Neural cell (in vitro differentiated cells): ENCODE measurements at regions not wholly inside any gene's neighbourhood (a gene's known extent, or its start where the extent isn't known, plus 50 kb on each side); places are given as distances from the start of the nearest gene placed in this dataset.

Experiments used
- H2AFZ ChIP-seq: fragments of 200-600, 300-800 bp; sonication (generic), shearing (Covaris generic); 2 replicates; pipeline ENCODE4 v1.6.0; 2014; ENCODE audit warnings: low read depth, mild to moderate bottlenecking, antibody characterized with exemption, low read length, moderate library complexity
- H3F3A ChIP-seq: fragments of 200-600 bp; shearing (Covaris generic); 2 replicates; pipeline ENCODE4 v1.6.1; 2016; ENCODE audit warnings: mild to moderate bottlenecking, moderate library complexity, mixed read lengths, antibody characterized with exemption, low read length; ENCODE audit not compliant: insufficient read depth, poor library complexity, severe bottlenecking
- H3K27ac ChIP-seq: fragments of 200-600, 300-800 bp; sonication (generic), shearing (Covaris generic); 2 replicates; pipeline ENCODE4 v1.5.1; 2014; ENCODE audit warnings: mild to moderate bottlenecking, low read length, moderate library complexity
- H3K27me3 ChIP-seq: fragments of 300-800, 200-600 bp; sonication (generic), shearing (Covaris generic); 2 replicates; pipeline ENCODE4 v1.6.0; 2014; ENCODE audit warnings: mild to moderate bottlenecking, low read depth, low read length, moderate library complexity; ENCODE audit not compliant: insufficient read depth
- H3K36me3 ChIP-seq: fragments of 300-800, 200-600 bp; sonication (generic), shearing (Covaris generic); 2 replicates; pipeline ENCODE4 v1.5.1; 2014; ENCODE audit warnings: mild to moderate bottlenecking, antibody characterized with exemption, low read length, moderate library complexity; ENCODE audit not compliant: insufficient read depth
- H3K4me2 ChIP-seq: fragments of 300-800, 200-600 bp; sonication (generic), shearing (Covaris generic); 2 replicates; pipeline ENCODE4 v1.6.0; 2014; ENCODE audit warnings: mild to moderate bottlenecking, low read length
- H3K4me3 ChIP-seq: fragments of 300-800, 200-600 bp; sonication (generic), shearing (Covaris generic); 2 replicates; pipeline ENCODE4 v1.5.1; 2014; ENCODE audit warnings: mild to moderate bottlenecking, low read length, moderate library complexity
- H3K79me2 ChIP-seq: fragments of 200-600 bp; shearing (Covaris generic); replicated peaks from 2 replicates; pipeline ENCODE4 v1.6.0; 2014; ENCODE audit warnings: mild to moderate bottlenecking, low read length, moderate library complexity; ENCODE audit not compliant: insufficient read depth
- H3K9ac ChIP-seq: fragments of 300-800, 200-600 bp; sonication (generic), shearing (Covaris generic); 2 replicates; pipeline ENCODE4 v1.6.1; 2016; ENCODE audit warnings: mild to moderate bottlenecking, low read length, mixed read lengths
- H3K9me2 ChIP-seq: fragments of 200-600 bp; shearing (Covaris generic); 2 replicates; pipeline ENCODE4 v1.6.1; 2016; ENCODE audit warnings: mild to moderate bottlenecking, low read length, mixed read lengths; ENCODE audit not compliant: insufficient read depth
- H3K9me3 ChIP-seq: fragments of 200-600, 300-800 bp; sonication (generic), shearing (Covaris generic); 2 replicates; pipeline ENCODE4 v1.6.1; 2016; ENCODE audit warnings: mild to moderate bottlenecking, mixed run types, low read length, moderate library complexity, mixed read lengths
- H4K20me1 ChIP-seq: fragments of 200-600 bp; shearing (Covaris generic); 2 replicates; pipeline ENCODE4 v1.6.1; 2016; ENCODE audit warnings: mild to moderate bottlenecking, mixed run types; ENCODE audit not compliant: insufficient read depth
- EP300 ChIP-seq: fragments of 450-650 bp; conservative IDR thresholded peaks from 2 replicates; pipeline ENCODE4 v1.6.1; 2014; ENCODE audit warnings: antibody characterized with exemption, mild to moderate bottlenecking, moderate library complexity; ENCODE audit not compliant: poor library complexity, severe bottlenecking
- EZH2 ChIP-seq: fragments of 200-600, 300-800 bp; shearing (Covaris generic), sonication (generic); IDR thresholded peaks from 2 replicates; pipeline ENCODE4 v1.6.1; 2014; ENCODE audit warnings: antibody characterized with exemption, low read length, borderline replicate concordance, mild to moderate bottlenecking; ENCODE audit not compliant: insufficient read depth, poor library complexity, severe bottlenecking
- MXI1 ChIP-seq: fragments of 450-650 bp; conservative IDR thresholded peaks from 2 replicates; pipeline ENCODE4 v1.6.1; 2014; ENCODE audit warnings: antibody characterized with exemption, mild to moderate bottlenecking; ENCODE audit not compliant: poor library complexity, severe bottlenecking
- POLR2AphosphoS5 ChIP-seq: IDR thresholded peaks from 2 replicates; pipeline ENCODE4 v1.6.1; 2012
- RAD21 ChIP-seq: fragments of 450-650 bp; conservative IDR thresholded peaks from 2 replicates; pipeline ENCODE4 v1.6.1; 2014; ENCODE audit warnings: antibody characterized with exemption, mild to moderate bottlenecking, moderate library complexity
- REST ChIP-seq: IDR thresholded peaks from 2 replicates; pipeline ENCODE4 v1.6.1; 2012; ENCODE audit warnings: borderline replicate concordance
- SMC3 ChIP-seq: fragments of 450-650 bp; conservative IDR thresholded peaks from 2 replicates; pipeline ENCODE4 v1.6.1; 2014; ENCODE audit warnings: antibody characterized with exemption, mild to moderate bottlenecking, moderate library complexity; ENCODE audit not compliant: poor library complexity
- TAF1 ChIP-seq: IDR thresholded peaks from 2 replicates; pipeline ENCODE4 v1.6.1; 2012; ENCODE audit warnings: low read depth
- TF ChIP-seq, protein P1 (sequence below): fragments of 450-650 bp; IDR thresholded peaks from 2 replicates; pipeline ENCODE4 v1.5.1; 2014; ENCODE audit warnings: antibody characterized with exemption, mild to moderate bottlenecking, moderate library complexity; ENCODE audit not compliant: poor library complexity, severe bottlenecking

GRCh38 chr13:105908586-105908985, 626.9 kb downstream of the EFNB2 start:
- no peak overlapping the region for H3K4me3 ChIP-seq
- no peaks in the 10 kb centered on the region for H4K20me1 ChIP-seq
- H3K4me2 ChIP-seq: no peak overlapping the region
- H3K9me2 ChIP-seq: no peaks in the 10 kb centered on the region
- H3K9me3 ChIP-seq: no peaks in the 10 kb centered on the region
- no peak overlapping the region for H3K9ac ChIP-seq
- no peak for TF ChIP-seq SMC3
- TF ChIP-seq EP300: no peak
- TF ChIP-seq EZH2: no peak
- no peaks in the 10 kb centered on the region for H3K36me3 ChIP-seq
- no peaks in the 10 kb centered on the region for H3F3A ChIP-seq
- no peaks in the 10 kb centered on the region for H3K79me2 ChIP-seq
- no peak overlapping the region for H3K27ac ChIP-seq
- H3K27me3 ChIP-seq: no peaks in the 10 kb centered on the region
- H2AFZ ChIP-seq: no peak overlapping the region

GRCh38 chr13:105907319-105908019, 628.0 kb downstream of the EFNB2 start:
- TF ChIP-seq SMC3 (no peak), EZH2 (no peak), RAD21 (no peak), TAF1 (no peak)
- TF ChIP-seq, protein P1, sequence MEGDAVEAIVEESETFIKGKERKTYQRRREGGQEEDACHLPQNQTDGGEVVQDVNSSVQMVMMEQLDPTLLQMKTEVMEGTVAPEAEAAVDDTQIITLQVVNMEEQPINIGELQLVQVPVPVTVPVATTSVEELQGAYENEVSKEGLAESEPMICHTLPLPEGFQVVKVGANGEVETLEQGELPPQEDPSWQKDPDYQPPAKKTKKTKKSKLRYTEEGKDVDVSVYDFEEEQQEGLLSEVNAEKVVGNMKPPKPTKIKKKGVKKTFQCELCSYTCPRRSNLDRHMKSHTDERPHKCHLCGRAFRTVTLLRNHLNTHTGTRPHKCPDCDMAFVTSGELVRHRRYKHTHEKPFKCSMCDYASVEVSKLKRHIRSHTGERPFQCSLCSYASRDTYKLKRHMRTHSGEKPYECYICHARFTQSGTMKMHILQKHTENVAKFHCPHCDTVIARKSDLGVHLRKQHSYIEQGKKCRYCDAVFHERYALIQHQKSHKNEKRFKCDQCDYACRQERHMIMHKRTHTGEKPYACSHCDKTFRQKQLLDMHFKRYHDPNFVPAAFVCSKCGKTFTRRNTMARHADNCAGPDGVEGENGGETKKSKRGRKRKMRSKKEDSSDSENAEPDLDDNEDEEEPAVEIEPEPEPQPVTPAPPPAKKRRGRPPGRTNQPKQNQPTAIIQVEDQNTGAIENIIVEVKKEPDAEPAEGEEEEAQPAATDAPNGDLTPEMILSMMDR: no peak
- Histone ChIP-seq H3K4me2 (no peak overlapping the region), H3K27me3 (no peaks in the 10 kb centered on the region), H3K9me2 (no peaks in the 10 kb centered on the region), H3K27ac (no peak overlapping the region), H3K9me3 (no peaks in the 10 kb centered on the region), H2AFZ (no peak overlapping the region), H3K9ac (no peak overlapping the region), H3K36me3 (no peaks in the 10 kb centered on the region), H3K4me3 (no peak overlapping the region), H3K79me2 (no peaks in the 10 kb centered on the region), H3F3A (no peaks in the 10 kb centered on the region), H4K20me1 (no peaks in the 10 kb centered on the region)

- H3K4me2 ChIP-seq: no peak overlapping the region
- H3K9me3 ChIP-seq: no peaks in the 10 kb centered on the region
- no peaks in the 10 kb centered on the region for H4K20me1 ChIP-seq
- no peaks in the 10 kb centered on the region for H3K36me3 ChIP-seq
- no peaks in the 10 kb centered on the region for H3K9me2 ChIP-seq
- H3K79me2 ChIP-seq: no peaks in the 10 kb centered on the region
- H3K9ac ChIP-seq: no peak overlapping the region
- no peaks in the 10 kb centered on the region for H3F3A ChIP-seq
- no peak overlapping the region for H2AFZ ChIP-seq
- no peaks in the 10 kb centered on the region for H3K27me3 ChIP-seq
- H3K27ac ChIP-seq: no peak overlapping the region
- no peak overlapping the region for H3K4me3 ChIP-seq
- TF ChIP-seq MXI1: no peak
- no peak for TF ChIP-seq RAD21
- no peak for TF ChIP-seq SMC3
- TF ChIP-seq, protein P1: no peak
- TF ChIP-seq EZH2: no peak
- TF ChIP-seq TAF1: no peak
- no peak for TF ChIP-seq REST
- no peak for TF ChIP-seq EP300
- no peak for TF ChIP-seq POLR2AphosphoS5
These were observed 628.7 kb downstream of the EFNB2 start for GRCh38 chr13:105906746-105907145.
